HT1080 (cell line): ENCODE measurements at regions not wholly inside any gene's neighbourhood (a gene's known extent, or its start where the extent isn't known, plus 50 kb on each side); places are given as distances from the start of the nearest gene placed in this dataset.
"Not testable (repeated sequence)": the region's sequence is repeated elsewhere in the genome, so short reads cannot be mapped to it uniquely, and the experiment has no call there.

Source experiments
- DNase-seq: peaks from one replicate; pipeline ENCODE4 v3.0.0-alpha.2; 2015; ENCODE audit warnings: low read depth

DNA sequence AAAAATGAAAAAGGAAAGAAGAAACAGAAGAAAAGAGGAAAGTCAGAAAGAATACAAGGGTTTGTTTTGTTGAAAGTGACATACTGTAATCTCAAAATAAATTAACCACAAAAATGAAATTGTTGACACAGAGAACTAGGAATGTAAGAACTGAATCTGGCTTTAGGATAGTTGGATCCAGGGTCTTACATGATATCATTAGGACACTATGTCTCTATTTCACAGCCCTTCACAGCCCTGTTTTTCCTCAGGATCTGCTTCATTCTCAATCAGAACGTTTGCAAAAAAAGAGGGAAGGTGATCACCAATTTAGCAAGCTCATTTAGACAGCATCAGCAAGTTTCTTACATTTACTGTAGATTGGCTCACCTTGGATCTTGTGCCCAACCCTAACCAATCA, 188.5 kb upstream of the NREP start:
- DNase-seq = no peak

DNA sequence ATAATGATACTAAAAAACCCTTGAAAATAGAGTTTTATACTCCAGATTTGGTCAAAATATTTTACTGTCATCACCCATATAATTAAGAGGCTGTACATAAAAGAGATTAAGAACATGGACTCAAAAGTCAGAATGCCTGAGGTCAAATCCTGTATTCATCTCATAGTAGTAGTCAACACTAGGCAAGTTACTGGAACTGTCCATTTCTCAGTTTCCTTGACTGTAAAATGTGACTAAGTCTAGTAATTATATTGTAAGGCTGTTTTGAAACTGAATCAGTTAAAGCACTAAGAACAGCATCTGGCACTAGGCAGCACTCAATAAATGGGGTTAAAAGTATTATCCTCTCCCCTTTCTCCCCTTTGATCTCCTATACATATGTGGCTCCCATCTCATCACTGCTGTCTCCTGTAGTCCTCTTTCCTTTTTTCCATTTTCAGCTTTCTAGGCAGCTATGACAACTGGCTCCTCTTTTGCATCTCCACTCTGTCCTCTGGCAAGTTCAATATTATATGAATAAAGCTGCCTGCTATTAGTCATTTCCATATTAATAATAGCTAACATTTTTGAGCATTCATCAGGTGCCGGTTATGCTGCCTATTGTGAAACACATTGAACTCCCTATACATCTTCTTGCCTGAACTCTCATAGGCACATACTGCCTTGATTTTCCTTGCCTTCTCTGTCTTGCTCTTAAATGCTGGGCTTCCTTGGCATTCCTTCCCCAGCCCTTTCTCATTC, 185.8 kb upstream of the NREP start:
- DNase-seq = no peak

DNA sequence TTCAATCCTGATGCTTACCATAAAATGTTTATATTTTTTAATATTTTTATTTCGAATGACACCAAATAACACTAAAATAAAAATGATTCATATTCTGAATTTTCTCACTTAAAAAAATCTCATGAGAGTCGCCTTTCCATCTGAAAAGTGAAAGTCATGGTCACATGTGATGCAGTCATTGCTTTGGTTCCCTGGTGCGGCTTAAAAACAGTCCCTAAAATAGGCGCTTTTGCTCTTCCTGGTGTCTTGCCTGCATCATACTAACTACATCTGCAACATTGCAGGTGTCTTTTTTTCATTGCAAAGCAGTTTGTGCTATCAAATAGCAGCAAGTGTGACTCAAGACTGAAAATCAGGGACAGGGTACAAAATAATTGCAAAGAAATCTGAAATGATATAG, 185.2 kb upstream of the NREP start:
- no peak for DNase-seq

DNA sequence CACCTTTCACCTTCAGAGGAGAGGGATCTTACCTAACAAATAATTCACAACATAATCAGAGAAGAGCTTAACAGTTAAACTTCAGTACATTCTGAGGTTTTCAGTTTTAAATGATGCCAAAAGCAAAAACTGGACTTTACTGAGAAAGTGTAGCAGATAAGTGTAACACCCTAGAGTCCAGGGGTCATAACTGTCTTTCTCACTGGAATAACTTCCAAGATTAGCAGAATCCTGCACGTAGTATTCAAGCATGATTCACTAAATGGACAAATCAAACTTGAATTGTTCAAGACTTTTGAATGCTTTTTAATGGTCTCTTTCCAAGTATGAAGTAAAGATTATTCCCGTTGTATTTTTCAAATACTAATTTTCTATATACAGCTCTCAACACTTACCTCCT, 180.1 kb upstream of the NREP start:
- no peak for DNase-seq

DNA sequence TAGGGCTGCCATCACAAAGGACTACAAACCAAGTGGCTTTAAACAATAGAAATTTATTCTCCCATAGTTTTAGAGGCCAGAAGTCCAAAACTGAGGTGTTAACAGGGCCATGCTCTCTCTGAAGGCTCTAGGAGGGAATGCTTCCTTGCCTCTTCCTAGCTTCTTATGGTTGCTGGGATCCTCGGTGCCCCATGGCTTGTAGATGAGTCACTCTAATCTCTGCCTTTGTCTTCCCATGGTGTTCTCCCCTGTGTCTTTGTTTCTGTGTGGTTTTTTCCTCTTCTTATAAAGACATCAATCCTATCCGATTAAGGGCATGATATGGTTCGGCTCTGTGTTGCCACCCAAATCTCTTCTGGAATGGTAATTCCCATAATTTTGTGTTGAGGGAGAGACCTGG, 178.8 kb upstream of the NREP start:
- peak; percentile 59 for DNase-seq

DNA sequence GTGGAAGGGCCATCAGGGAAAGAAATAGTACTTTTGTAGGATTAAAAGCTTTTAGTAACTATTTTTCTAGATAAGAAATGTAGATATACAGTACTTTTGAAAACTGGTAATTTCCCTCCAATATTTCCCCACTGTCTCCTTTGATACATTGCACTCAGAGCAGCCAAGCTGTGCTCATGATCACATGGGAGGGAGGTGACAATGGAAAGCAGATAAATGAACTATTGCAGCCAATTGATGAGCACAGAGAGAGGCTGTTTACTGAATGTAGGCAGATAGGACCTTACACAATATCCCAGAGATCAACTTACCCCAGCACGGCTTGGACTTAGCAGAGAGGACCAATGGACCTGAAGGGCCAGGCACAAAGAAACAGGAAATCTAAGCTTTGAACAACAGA, 178.0 kb upstream of the NREP start:
- no peak for DNase-seq

DNA sequence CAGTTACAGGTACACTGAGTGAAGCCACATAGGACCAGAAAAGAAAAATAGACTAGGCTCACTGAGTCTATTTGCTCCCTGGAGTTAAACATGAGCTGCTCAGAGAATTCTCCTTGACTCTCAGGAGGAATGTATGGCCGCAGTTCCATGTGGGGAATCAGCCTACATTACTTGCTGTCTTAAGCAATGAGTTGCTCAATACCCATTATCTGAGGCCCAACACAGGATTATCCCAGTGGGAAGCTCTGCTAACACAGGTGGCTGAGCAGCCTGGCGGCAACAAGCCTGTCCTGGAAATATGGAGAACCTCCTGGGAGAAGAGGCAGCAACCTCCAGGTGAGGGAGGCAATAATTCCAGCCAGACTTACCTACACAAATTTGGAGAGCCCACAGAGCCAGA, 177.5 kb upstream of the NREP start:
- DNase-seq = no peak

DNA sequence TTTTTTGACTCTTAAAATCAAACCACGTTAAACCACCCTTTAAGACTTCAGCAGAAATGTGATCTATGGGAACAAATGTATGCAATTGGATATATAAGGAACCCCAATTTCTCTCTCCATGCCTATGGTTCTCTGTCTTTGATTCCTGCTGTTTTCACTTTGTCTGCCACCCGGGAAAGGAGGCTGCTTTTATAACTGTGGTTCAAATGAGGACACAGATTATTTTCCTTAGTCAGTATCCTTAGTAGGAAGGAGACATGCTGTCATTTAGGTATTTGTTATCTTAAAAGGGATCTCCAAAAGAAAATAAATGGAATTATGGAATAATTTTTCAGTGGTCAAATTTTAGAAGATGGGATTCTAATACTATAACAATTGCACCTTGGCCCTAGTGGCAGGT, 176.1 kb upstream of the NREP start:
- no peak for DNase-seq

DNA sequence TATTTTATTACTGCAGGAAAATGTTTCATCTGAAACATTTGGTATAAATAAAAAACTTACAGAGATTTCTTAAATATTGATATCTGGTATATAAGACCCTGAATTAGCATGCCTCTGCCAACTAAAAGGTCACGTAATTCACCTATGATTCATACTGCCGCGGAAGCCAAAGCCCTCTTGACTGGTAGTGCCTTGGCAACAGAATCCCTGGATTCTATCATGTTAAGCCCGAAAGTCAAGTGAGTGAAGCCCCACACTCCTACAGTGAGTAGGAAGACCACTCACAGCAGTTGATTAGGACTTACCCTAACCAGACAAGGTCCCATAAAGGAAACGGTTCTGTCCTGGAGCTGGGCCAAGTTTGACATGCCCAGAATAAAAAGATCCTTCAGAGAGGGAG, 175.6 kb upstream of the NREP start:
- peak; percentile 74 for DNase-seq

DNA sequence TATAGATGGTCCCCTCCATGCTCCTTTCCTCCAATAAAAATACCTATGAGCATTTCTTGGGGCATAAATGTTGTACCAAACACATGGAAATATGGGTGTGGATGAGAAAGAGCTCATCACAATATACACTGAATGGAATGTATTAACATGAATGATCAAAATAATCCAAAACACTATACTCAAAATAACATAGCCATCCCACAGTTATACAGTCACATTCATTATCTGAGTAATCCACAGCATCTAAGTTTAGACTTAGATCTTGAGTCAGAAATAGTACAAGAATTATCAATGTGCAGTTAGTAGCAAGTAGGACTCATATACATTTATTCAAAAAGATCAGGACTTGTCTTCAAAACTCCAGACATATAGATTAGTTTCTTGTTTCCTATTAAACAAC, 175.2 kb upstream of the NREP start:
- DNase-seq = peak; percentile 28

DNA sequence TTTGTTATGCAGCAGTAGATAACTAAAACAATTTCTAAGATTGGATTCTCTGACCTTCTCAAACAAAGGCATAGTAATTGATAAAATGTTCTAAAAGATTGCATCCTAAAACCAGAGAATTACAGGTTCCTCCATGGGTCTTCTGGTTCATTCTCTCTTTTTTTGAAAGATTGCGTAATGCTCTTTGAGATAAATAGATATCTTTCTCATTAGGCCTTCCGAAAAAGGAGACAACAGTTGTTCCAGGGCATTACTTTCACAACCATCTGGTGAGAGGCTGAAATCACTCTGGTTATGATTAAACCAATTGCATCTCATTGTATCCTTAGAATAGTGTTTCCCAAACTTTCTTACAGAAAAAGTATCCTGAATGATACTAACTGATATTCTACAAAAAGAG, 174.7 kb upstream of the NREP start:
- no peak for DNase-seq

DNA sequence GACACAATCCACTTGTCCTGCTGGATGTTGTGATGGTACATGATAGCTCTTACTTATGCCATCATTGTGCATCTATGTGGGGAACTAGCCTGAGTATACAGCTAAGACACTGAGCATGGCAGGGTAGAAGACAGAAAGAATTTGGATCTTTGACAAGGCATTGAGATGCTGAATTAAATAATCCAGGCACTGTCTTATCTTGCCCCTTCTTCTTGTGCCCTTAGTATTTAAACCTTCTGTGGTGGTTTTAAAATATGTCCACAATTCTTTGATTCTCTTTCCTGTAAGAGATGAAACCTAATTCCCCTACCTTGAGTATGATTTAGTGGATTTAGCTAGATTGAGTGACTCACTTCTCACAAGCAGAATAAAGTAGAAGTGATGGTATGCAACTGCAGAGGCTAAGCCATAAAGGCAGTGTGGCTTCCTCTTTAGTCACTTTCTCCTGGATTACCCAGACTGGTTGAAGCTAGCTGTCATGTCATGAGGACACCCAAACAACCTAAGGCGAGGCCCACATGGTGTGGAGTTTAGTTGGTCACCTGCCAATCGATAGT, 174.0 kb upstream of the NREP start:
- DNase-seq = peak; percentile 94

DNA sequence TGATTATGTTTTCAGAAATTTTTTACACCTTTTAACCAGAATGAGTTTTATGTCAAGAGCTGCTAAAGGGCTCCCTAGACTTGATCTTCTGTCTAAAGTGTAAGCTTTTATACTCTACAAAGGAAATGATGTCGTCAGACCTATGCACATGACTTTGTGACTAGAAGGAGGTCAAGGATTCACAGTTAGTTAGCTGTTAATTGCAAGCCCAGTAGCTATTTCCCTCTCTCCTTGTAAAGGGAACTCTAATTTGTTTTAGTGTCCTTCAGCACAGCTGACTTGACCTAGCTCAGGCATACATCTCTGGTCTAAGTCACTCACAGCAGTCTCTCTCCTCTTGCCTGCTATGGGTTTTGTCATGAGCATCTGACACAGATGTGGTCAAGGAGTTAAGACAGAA, 173.5 kb upstream of the NREP start:
- no peak for DNase-seq

DNA sequence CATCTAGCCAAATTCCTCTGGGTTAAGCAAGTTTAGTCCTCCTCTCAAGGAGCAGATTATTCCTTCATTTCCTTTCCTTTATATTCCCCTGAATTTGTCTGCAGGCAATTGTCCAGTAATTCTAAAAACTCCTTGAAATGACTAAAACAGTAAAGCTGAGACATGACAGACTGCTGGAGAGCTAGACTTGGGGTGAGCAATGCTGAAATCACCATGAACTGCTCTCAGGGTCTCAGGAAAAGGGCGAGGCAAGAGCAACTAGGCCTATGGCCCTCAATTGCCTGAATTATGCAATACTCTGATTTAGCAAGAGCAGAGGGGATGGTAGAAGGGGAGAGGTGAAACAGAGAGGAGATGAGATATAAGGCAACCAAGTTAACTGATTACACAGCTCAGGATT, 172.9 kb upstream of the NREP start:
- DNase-seq = peak; percentile 91

DNA sequence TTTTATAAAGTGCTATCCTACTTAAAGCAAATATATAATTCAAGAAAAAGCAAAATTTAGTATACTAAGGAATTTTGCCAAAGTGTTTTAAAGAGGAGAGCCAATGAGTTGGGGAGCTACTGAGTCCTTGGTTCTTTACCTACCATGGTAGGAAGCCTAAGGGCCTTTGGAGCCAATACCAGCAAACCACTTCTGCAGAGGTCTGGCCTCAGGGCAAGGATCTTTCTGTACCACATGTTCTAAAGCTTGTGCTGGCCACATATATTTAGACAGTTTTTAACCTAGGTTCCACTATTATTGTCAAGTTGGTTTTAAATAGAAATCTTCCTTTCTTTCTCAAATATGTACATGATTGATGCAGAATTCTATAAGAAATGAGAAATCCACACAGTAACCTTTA, 172.3 kb upstream of the NREP start:
- no peak for DNase-seq

DNA sequence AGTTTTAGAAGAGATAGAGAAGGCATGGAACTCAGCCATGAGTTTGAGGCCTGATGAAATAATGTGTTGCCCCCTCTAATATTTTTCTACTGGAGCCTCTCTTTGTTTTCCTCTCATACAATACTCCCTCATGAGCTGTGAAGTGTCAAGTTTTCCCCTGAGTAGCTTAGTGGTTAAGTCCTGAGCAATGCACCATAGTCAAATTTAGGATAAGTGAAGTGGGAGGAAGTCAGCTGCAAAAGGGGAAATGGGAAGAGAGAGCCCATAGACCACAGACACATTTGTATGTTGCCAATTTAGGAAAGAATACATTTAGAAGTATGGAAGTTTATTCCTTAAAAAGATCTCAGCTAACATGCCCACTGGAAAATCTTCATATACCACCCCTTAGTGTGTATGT, 171.5 kb upstream of the NREP start:
- no peak for DNase-seq

DNA sequence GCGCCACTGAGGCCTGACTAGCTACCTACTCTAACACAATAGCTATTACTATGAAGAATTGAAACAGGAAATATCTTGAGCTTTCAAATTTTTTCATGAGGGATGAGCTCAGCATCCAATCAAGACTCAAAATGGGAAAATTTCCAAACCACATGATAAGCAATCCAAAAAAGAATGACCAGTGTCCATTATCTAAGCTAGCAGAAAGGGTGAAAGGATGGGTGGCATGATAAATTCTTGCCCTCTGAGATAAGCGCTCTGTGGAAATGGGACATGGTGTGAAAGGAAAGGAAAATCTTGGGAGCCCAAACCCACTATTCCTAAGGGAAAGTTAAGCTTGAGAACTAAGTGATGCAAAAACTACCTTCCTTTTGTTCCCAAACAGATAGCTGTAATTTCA, 170.2 kb upstream of the NREP start:
- DNase-seq = peak; percentile 35

DNA sequence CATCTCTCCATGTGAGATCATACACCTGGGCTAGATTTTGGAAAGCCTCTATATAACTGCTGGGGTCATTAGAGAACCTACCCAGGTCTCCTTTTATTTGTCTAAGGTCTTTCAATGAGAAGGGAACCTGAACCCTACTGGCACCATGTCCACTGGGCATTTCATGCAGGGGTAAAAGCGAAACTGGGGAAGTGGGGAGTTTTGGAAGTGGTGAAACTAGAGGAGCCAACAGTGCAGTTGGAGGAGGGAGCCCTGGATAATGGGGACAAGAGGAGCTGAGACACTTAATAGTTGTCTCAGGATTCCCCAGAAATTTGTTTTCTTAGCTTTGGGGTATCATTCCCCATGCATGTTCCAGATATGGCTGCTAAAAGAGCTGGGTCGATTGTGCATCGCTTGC, 169.0 kb upstream of the NREP start:
- DNase-seq = no peak

DNA sequence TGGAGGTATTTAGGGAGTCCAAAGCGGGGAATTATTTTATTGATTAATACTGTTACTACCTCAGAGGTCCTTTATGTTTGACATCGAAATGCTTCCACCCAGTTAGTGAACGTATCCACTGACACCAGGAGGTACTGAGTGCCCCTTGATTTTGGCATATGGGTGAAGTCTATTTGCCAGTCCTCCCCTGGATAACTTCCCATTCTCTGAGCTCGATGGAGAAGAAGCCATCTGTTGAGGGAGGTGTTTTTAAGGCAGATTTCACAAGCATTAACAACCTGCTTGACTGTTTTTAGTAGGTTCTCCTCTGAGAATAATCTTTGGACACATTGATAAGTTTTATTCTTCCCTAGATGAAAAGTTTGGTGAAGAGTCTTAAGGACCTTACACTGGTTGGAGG, 165.3 kb upstream of the NREP start:
- no peak for DNase-seq

DNA sequence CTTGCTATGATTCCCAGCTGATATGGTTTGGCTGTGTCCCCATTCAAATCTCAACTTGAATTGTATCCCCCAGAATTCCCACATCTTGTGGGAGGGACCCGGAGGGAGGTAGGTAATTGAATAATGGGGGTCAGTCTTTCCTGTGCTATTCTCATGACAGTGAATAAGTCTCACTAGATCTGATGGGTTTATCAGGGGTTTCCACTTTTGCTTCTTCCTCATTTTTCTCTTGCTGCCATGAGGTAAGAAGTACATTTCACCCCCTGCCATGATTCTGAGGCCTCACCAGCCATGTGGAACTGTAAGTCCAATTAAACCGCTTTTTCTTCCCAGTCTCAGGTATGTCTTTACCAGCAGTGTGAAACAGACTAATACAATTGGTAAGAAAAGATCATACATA, 164.7 kb upstream of the NREP start:
- not testable (repeated sequence) for DNase-seq

DNA sequence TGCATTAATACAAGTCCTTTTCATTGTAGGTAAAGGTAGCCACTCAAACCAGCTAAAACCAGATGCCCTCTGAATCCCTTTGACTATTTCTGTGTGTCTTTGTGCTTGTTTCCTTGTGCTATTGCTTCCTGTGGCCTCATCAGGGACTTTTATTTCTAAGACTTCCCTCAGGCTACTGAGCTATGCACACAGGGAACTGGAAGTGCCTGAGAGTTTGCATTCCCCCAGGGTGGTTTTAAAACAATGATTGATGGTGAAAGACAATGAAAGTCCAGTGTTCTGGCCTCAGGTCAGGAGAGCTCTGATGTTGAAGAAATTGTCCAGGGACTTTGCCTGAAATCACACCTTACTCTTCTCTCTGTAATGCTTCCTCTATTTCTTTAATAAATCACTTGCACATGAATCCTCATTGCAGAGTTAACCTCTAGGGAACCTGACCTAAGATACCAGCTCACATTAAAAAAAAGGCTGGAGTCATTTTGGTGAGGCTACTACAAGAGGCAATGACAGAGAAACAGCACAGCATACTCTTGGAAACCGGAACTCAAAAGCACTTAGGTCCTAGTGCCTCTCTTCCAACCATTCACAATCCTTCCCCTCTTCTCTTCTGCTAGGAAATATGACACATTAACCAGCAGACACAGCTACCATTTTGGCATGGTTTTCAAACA, 158.1 kb upstream of the NREP start:
- no peak for DNase-seq

DNA sequence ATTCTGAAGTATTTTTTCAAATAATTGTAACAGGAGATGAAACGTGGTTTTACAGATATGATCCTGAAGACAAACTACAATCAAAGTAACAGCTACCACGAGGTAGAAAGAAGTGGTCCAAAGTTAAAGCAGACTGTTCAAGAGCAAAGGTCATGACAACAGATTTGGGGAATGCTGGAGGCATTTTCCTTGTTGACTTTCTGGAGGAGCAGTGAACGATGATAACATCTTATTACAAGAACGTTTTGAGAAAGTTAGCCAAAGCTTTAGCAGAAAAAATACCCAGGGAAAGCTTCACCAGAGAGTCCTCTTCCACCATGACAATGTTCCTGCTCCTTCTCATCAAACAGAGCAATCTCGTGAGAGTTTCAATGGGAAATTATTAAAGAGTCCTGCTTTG, 145.4 kb upstream of the NREP start:
- DNase-seq = no peak

DNA sequence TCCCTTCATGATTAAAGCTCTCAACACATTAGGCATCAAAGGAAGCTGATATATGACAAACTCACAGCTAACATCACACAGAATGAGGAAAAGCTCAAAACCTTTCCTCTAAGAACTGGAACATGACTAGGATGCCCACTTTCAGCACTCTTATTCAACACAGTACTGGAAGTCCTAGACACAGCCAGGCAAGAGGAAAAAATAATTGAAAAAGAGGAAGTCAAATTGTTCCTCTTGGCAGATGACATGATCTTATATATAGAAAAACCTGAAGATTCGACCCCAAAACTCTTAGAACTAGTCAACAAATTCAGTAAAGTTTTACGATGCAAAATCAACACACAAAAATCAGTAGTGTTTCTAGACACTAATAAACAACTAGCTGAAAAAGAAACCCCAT, 144.3 kb upstream of the NREP start:
- no peak for DNase-seq
